Endothelial cell of hepatic sinusoid (primary cell): ENCODE measurements at regions not wholly inside any gene's neighbourhood (a gene's known extent, or its start where the extent isn't known, plus 50 kb on each side); places are given as distances from the start of the nearest gene placed in this dataset.

ENCODE experiments used
- in situ Hi-C: cut with HindIII; loops from 2 replicates; pipeline ENCODE4 v1.10.0; 2017; ENCODE audit warnings: low sequenced_read_pairs

- in situ Hi-C loops = no loop called here
Measured at GRCh38 chrX:69554321-69554947, 50.3 kb downstream of the NALF2 start.

GRCh38 chrX:69555481-69556041, 51.4 kb downstream of the NALF2 start:
- in situ Hi-C loops = no loop called here

- in situ Hi-C loops = no loop called here
Measured at GRCh38 chrX:69556060-69557011, 52.2 kb downstream of the NALF2 start.

- in situ Hi-C loops = no loop called here
Measured at GRCh38 chrX:69562904-69563578, 52.9 kb upstream of the EDA start.

- in situ Hi-C loops = loop anchor here (5.0 kb wide), 1 partner anchor 48 kb away; no protein-coding TSS in a partner anchor
Measured at GRCh38 chrX:69564665-69565064, 51.2 kb upstream of the EDA start.

- in situ Hi-C loops = loop anchor here (5.0 kb wide), 1 partner anchor 47 kb away; no protein-coding TSS in a partner anchor
Measured at GRCh38 chrX:69565247-69565815, 50.6 kb upstream of the EDA start.
